Peyer's patch (tissue), 4 donors: ENCODE measurements at regions not wholly inside any gene's neighbourhood (a gene's known extent, or its start where the extent isn't known, plus 50 kb on each side); places are given as distances from the start of the nearest gene placed in this dataset.

Experiments used
- DNase-seq, 3 donors: peaks; one replicate each; pipeline ENCODE4 v3.0.0-alpha.2; 2017 to 2019
- H3K27ac ChIP-seq, 4 donors: fragments of 200-600 bp; sonication (generic); one replicate each; pipeline ENCODE4 v1.5.1; 2016 to 2019
- H3K27me3 ChIP-seq, 2 donors: fragments of 200-600 bp; sonication (generic); one replicate each; pipeline ENCODE4 v1.5.1; 2019
- H3K36me3 ChIP-seq, 3 donors: fragments of 200-600 bp; sonication (generic); one replicate each; pipeline ENCODE4 v1.5.1; 2016 to 2019
- H3K4me1 ChIP-seq, 4 donors: fragments of 200-600 bp; sonication (generic); one replicate each; pipeline ENCODE4 v1.5.1; 2016 to 2019
- H3K4me3 ChIP-seq, 4 donors: fragments of 200-600 bp; sonication (generic); 1 replicate in 3 of 4; 2 replicates in 1 of 4; pipeline ENCODE4 v1.5.1; 2016 to 2019; ENCODE audit warnings: mild to moderate bottlenecking in 1 of 4
- H3K9me3 ChIP-seq, 4 donors: fragments of 200-600 bp; sonication (generic); one replicate each; pipeline ENCODE4 v1.5.1; 2016 to 2019; ENCODE audit warnings: mild to moderate bottlenecking in 1 of 4
- POLR2A ChIP-seq, 2 donors: fragments of 450-650 bp; IDR thresholded peaks; one replicate each; pipeline ENCODE4 v1.5.1; 2017; ENCODE audit warnings: antibody characterized with exemption in 2 of 2, mild to moderate bottlenecking in 2 of 2, moderate library complexity in 2 of 2
- TF ChIP-seq, protein P1 (sequence below), 6 experiments: fragments of 450-650 bp in 4 of 6; fragments of 200-600 bp in 2 of 6; sonication (generic) in 1 of 6; IDR thresholded peaks; one replicate each; pipeline ENCODE4 v1.5.1; 2017 to 2019; ENCODE audit warnings: antibody characterized with exemption in 6 of 6, mild to moderate bottlenecking in 3 of 6, moderate library complexity in 1 of 6

DNA sequence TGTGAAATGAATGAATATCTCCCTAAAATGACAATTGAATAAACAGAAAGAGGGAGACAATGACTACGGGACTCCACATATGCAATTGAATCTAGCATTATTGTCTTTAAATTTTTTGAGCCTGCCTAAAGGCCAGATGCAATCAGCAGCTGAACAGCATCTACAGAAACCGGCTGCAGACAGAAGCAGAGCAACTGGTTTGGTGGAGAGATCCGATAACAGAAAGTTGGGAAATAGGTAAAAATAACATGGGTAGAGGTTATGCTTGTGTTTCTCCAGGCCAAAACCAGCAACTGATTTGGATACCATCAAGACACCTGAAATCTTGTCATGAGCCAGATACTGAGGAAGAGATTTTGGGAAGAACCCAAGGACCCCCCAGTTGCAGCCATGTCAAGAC lies 146.6 kb downstream of the ZNF33B start:
- TF ChIP-seq, protein P1, sequence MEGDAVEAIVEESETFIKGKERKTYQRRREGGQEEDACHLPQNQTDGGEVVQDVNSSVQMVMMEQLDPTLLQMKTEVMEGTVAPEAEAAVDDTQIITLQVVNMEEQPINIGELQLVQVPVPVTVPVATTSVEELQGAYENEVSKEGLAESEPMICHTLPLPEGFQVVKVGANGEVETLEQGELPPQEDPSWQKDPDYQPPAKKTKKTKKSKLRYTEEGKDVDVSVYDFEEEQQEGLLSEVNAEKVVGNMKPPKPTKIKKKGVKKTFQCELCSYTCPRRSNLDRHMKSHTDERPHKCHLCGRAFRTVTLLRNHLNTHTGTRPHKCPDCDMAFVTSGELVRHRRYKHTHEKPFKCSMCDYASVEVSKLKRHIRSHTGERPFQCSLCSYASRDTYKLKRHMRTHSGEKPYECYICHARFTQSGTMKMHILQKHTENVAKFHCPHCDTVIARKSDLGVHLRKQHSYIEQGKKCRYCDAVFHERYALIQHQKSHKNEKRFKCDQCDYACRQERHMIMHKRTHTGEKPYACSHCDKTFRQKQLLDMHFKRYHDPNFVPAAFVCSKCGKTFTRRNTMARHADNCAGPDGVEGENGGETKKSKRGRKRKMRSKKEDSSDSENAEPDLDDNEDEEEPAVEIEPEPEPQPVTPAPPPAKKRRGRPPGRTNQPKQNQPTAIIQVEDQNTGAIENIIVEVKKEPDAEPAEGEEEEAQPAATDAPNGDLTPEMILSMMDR (IDR thresholded peaks at IDR 0.05) = no peak
- no peak for TF ChIP-seq POLR2A (IDR thresholded peaks at IDR 0.05)
- no peak for DNase-seq

DNA sequence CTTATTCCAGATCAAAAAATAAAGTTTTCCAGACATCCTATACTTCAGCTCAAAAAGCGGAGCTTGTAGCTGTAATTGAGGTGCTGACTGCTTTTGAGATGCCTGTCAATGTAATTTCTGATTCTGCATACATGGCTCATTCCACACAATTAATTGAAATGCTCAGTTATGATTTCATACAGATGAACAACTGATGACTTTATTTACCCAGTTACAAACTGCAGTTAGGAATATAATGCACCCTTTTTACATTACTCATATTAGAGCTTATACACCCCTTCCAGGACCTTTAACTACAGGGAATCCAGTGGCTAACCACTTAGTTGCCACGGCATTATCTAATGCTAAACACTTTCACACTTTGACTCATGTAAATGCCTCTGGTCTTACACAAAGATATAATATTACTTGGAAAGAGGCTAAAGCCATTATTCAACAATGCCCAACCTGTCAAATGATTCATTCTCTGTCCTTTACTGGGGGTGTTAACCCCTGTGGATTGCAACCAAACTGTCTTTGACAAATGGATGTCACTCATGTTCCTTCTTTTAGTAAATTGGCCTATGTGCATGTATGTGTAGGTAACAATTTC lies 147.3 kb downstream of the ZNF33B start:
- no peaks in the 10 kb centered on the region for H3K27me3 ChIP-seq
- H3K4me1 ChIP-seq = no peaks in the 10 kb centered on the region
- DNase-seq = no peak
- H3K9me3 ChIP-seq = no peaks in the 10 kb centered on the region
- H3K36me3 ChIP-seq = no peaks in the 10 kb centered on the region
- no peak overlapping the region for H3K27ac ChIP-seq
- no peak overlapping the region for H3K4me3 ChIP-seq
- TF ChIP-seq, protein P1 (IDR thresholded peaks at IDR 0.05) = no peak
- TF ChIP-seq POLR2A (IDR thresholded peaks at IDR 0.05) = no peak

More for the DNA sequence above, 146.6 kb downstream of the ZNF33B start:
- H3K27me3 ChIP-seq = no peaks in the 10 kb centered on the region
- H3K27ac ChIP-seq = no peak overlapping the region
- H3K36me3 ChIP-seq = no peaks in the 10 kb centered on the region
- no peak overlapping the region for H3K4me3 ChIP-seq
- no peaks in the 10 kb centered on the region for H3K9me3 ChIP-seq
- H3K4me1 ChIP-seq = no peaks in the 10 kb centered on the region

DNA sequence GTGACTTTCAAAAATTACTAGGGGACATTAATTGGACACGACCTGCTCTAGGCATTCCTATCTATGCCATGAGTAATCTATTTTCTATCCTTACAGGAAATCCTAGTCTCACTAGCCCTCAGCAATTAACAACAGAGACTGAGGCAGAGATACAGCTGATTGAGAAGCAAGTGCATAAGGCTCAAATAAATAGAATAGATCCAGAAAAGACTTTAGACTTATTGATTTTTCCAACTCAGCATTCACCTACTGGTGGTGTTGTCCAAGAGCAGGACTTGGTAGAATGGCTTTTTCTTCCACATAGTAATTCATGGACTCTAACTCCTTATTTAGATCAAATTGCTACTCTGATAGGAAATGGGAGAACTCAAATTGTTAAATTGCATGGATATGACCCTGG lies 148.0 kb downstream of the ZNF33B start:
- DNase-seq = no peak
- Histone ChIP-seq H3K4me3 (no peak overlapping the region), H3K27ac (no peak overlapping the region), H3K9me3 (no peaks in the 10 kb centered on the region), H3K27me3 (no peaks in the 10 kb centered on the region), H3K4me1 (no peaks in the 10 kb centered on the region), H3K36me3 (no peaks in the 10 kb centered on the region)
- no peak for TF ChIP-seq POLR2A (IDR thresholded peaks at IDR 0.05)
- TF ChIP-seq, protein P1 (IDR thresholded peaks at IDR 0.05) = no peak

DNA sequence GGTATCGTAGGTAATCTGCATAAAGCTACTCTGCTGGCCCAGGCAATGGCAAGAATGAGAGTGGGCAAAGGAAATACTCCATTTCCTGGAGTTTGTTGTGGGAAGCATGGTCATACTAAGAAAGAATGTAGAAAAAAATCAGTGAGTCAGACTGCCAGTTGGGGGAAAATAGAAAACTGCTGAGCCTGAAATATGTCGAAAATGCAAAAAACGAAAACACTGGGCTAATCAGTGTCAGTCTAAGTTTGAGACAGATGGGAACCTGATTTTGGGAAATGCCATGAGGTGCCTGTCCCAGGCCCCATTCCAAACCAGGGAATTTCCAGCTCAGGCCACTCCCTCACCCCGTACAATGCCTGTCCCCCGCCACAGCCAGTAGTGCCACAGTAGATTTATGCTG lies 150.0 kb downstream of the ZNF33B start:
- H3K27ac ChIP-seq = no peak overlapping the region
- no peaks in the 10 kb centered on the region for H3K9me3 ChIP-seq
- no peaks in the 10 kb centered on the region for H3K36me3 ChIP-seq
- TF ChIP-seq, protein P1 (IDR thresholded peaks at IDR 0.05) = no peak
- TF ChIP-seq POLR2A (IDR thresholded peaks at IDR 0.05) = no peak
- no peaks in the 10 kb centered on the region for H3K27me3 ChIP-seq
- no peaks in the 10 kb centered on the region for H3K4me1 ChIP-seq
- no peak overlapping the region for H3K4me3 ChIP-seq
- no peak for DNase-seq

DNA sequence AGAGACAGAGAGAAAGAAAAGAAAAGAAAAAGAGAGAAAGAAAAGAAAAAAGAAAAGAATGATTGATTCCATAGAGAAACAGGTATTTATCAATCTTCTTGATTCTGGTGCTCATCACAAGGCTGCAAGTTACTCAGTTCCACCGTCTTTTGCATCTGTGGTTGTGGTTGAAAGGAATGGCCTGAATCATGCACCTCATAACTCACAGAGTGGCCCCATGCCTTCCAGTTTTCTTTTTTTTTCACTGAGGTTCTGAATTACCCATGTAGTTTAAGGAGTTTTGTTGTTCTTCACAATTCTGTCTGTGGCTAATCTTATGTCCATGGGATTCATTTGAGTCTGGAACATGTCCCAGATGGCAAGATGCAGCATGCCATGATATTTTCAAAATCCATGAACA lies 156.0 kb downstream of the ZNF33B start:
- no peak overlapping the region for H3K4me3 ChIP-seq
- H3K27ac ChIP-seq = no peak overlapping the region
- TF ChIP-seq POLR2A (IDR thresholded peaks at IDR 0.05) = no peak
- TF ChIP-seq, protein P1 (IDR thresholded peaks at IDR 0.05) = no peak
- DNase-seq = no peak
- H3K27me3 ChIP-seq = no peaks in the 10 kb centered on the region
- H3K4me1 ChIP-seq = no peaks in the 10 kb centered on the region
- H3K9me3 ChIP-seq = no peaks in the 10 kb centered on the region
- H3K36me3 ChIP-seq = no peaks in the 10 kb centered on the region

DNA sequence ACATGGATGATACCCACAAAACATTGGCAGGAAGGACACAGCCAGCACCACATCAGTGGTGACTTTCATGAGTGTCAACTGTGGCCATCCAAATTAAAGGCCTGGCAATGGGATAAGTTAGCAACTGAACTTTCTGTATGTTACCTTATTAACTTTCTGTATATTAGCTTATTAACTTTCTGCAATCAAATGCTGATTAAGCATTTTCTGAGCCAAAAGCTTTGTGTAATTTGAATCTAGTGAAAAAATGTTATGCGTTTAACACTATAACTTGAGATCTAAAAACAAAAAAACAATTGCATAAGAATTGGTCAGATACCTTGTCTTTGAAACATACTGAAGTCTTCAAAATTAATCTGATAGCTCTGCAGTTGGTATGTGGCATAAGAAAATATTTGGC lies 159.3 kb downstream of the ZNF33B start:
- Histone ChIP-seq H3K4me1 (no peaks in the 10 kb centered on the region), H3K36me3 (no peaks in the 10 kb centered on the region), H3K9me3 (peaks cover 0 to 5% (median 0%) of the 10 kb centered on the region in 4 donors), H3K27ac (no peak overlapping the region), H3K4me3 (no peak overlapping the region), H3K27me3 (no peaks in the 10 kb centered on the region)
- TF ChIP-seq, protein P1 (IDR thresholded peaks at IDR 0.05) = no peak
- TF ChIP-seq POLR2A (IDR thresholded peaks at IDR 0.05) = no peak
- no peak for DNase-seq
